Transverse colon (tissue), 4 donors: ENCODE measurements at regions not wholly inside any gene's neighbourhood (a gene's known extent, or its start where the extent isn't known, plus 50 kb on each side); places are given as distances from the start of the nearest gene placed in this dataset.

ENCODE experiments used
- DNase-seq: peaks from one replicate; pipeline ENCODE4 v3.0.0-alpha.2; 2019
- H3K27ac ChIP-seq, 4 donors: fragments of 200-600 bp; sonication (generic); 2 replicates each; pipeline ENCODE4 v1.5.1; 2016 to 2018; ENCODE audit warnings: inconsistent platforms in 4 of 4
- H3K27me3 ChIP-seq: fragments of 200-600 bp; sonication (generic); 2 replicates; pipeline ENCODE4 v1.5.1; 2017; ENCODE audit warnings: inconsistent platforms
- H3K36me3 ChIP-seq, 4 donors: fragments of 200-600 bp; sonication (generic); 2 replicates each; pipeline ENCODE4 v1.5.1; 2017 to 2019; ENCODE audit warnings: inconsistent platforms in 4 of 4
- H3K4me1 ChIP-seq, 4 donors: fragments of 200-600 bp; sonication (generic); 2 replicates each; pipeline ENCODE4 v1.5.1; 2017 to 2020; ENCODE audit warnings: inconsistent platforms in 4 of 4
- H3K4me3 ChIP-seq, 4 donors: fragments of 200-600 bp; sonication (generic); 1 replicate in 1 of 4; 2 replicates in 3 of 4; pipeline versions ENCODE4 v1.5.1 to v1.6.1; 2017 to 2019; ENCODE audit warnings: inconsistent platforms in 4 of 4
- H3K9me3 ChIP-seq, 2 donors: fragments of 200-600 bp; sonication (generic); 2 replicates each; pipeline ENCODE4 v1.5.1; 2017 to 2019; ENCODE audit warnings: inconsistent platforms in 2 of 2
- CTCF ChIP-seq, 5 experiments: fragments of 200-600 bp in 3 of 5; fragments of 450-650 bp in 2 of 5; sonication (generic) in 3 of 5; IDR thresholded peaks; 1 replicate in 2 of 5; 2 replicates in 3 of 5; pipeline ENCODE4 v1.5.1; 2016 to 2017; ENCODE audit warnings: antibody characterized with exemption in 5 of 5, inconsistent platforms in 3 of 5, mild to moderate bottlenecking in 2 of 5, moderate library complexity in 1 of 5
- EP300 ChIP-seq: sonication (generic); formaldehyde crosslinking; IDR thresholded peaks from one replicate; pipeline ENCODE4 v1.6.1; 2017; ENCODE audit warnings: antibody characterized with exemption, low read depth
- POLR2A ChIP-seq: fragments of 450-650 bp; IDR thresholded peaks from one replicate; pipeline ENCODE4 v1.6.1; 2016; ENCODE audit warnings: antibody characterized with exemption, mild to moderate bottlenecking, moderate library complexity
- POLR2AphosphoS5 ChIP-seq, 3 donors: sonication (generic); formaldehyde crosslinking; IDR thresholded peaks; one replicate each; pipeline ENCODE4 v1.6.1; 2016; ENCODE audit warnings: antibody characterized with exemption in 3 of 3
- WGBS, 2 donors: methylation state at CpG; one replicate each; pipeline ENCODE4 v1.1.5; 2018; ENCODE audit warnings: low coverage in 1 of 2; 5-methylcytosine and 5-hydroxymethylcytosine counted together
- in situ Hi-C, 4 donors: fragments of 200-750 bp; cut with MboI; loops; one replicate each; pipeline versions ENCODE4 v1.15.0 to v1.15.1; 2017; ENCODE audit warnings: low sequenced_read_pairs in 3 of 4, low pct_ligation_motif_present in 1 of 4, low pct_unique_long_range_greater_than_20kb in 1 of 4
- intact Hi-C: fragments of 100-400 bp; cut with DNase I; formaldehyde crosslinking; loops from one replicate; pipeline ENCODE4 v1.15.1; 2023; ENCODE audit warnings: low total_unique reads

GRCh38 chr13:64808704-64809103, 2421.4 kb downstream of the PCDH9 start:
- Histone ChIP-seq H3K27ac (no peak overlapping the region), H3K9me3 (peaks cover 0 to 3% of the 10 kb centered on the region in 2 donors), H3K27me3 (no peaks in the 10 kb centered on the region), H3K4me1 (no peaks in the 10 kb centered on the region), H3K36me3 (no peaks in the 10 kb centered on the region), H3K4me3 (no peak overlapping the region)
- WGBS, 2 donors, result 77% methylated on average over 4 of the region's 4 CpGs; no CpG with 5 or more reads in 1 of the 2 donors
- no peak for DNase-seq
- in situ Hi-C loops, result no loop called here
- intact Hi-C loops, result no loop called here
- no peak for TF ChIP-seq POLR2A
- TF ChIP-seq CTCF (IDR thresholded peaks at IDR 0.05), result no peak
- no peak for TF ChIP-seq POLR2AphosphoS5 (IDR thresholded peaks at IDR 0.05)
- TF ChIP-seq EP300, result no peak

- intact Hi-C loops, result no loop called here
- WGBS, 2 donors, result 53 to 62% methylated on average over 4 of the region's 4 CpGs
- Histone ChIP-seq H3K36me3 (no peaks in the 10 kb centered on the region), H3K27ac (no peak overlapping the region), H3K9me3 (no peaks in the 10 kb centered on the region), H3K4me3 (no peak overlapping the region), H3K27me3 (no peaks in the 10 kb centered on the region), H3K4me1 (no peaks in the 10 kb centered on the region)
- TF ChIP-seq POLR2A (no peak), POLR2AphosphoS5 (IDR thresholded peaks at IDR 0.05) (no peak), EP300 (no peak), CTCF (IDR thresholded peaks at IDR 0.05) (no peak)
- DNase-seq, result no peak
- in situ Hi-C loops, result no loop called here
Measured at GRCh38 chr13:64801768-64802167, 2428.4 kb downstream of the PCDH9 start.

DNA sequence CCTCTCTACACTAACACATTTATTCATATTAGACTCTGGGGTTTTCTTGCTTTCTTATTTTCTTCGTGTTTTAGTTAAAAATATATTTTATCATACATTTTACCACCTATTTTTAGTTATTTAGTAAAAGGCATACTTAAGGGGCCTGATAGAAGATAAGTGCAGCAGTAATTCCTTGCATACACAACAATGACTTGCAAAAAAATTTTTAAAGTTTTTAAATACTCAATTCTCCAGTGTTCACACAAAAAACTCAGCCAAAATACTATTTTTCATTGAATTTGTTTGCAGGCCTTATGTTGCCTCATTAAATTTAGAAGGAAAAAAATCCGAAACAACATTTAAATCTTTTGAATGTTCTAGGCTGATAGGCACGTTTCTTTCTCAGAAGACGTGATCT, 2431.7 kb downstream of the PCDH9 start:
- 68 to 73% methylated on average over 4 of the region's 4 CpGs for WGBS, 2 donors
- Histone ChIP-seq H3K27ac (no peak overlapping the region), H3K27me3 (no peaks in the 10 kb centered on the region), H3K4me3 (no peak overlapping the region), H3K36me3 (no peaks in the 10 kb centered on the region), H3K4me1 (no peaks in the 10 kb centered on the region), H3K9me3 (no peaks in the 10 kb centered on the region)
- in situ Hi-C loops, result no loop called here
- intact Hi-C loops, result no loop called here
- TF ChIP-seq CTCF (IDR thresholded peaks at IDR 0.05) (no peak), POLR2AphosphoS5 (IDR thresholded peaks at IDR 0.05) (no peak), EP300 (no peak), POLR2A (no peak)
- no peak for DNase-seq

GRCh38 chr13:64793592-64793991, 2436.5 kb downstream of the PCDH9 start:
- no peaks in the 10 kb centered on the region for H3K4me1 ChIP-seq
- no peaks in the 10 kb centered on the region for H3K9me3 ChIP-seq
- intact Hi-C loops (loop anchor here (5.0 kb wide), 1 partner anchor 309 kb away; no protein-coding TSS in a partner anchor), in situ Hi-C loops (no loop called here)
- H3K27ac ChIP-seq, result no peak overlapping the region
- 51 to 74% methylated on average over 3 of the region's 3 CpGs for WGBS, 2 donors
- DNase-seq, result no peak
- no peak overlapping the region for H3K4me3 ChIP-seq
- H3K27me3 ChIP-seq, result no peaks in the 10 kb centered on the region
- TF ChIP-seq EP300, result no peak
- no peak for TF ChIP-seq CTCF (IDR thresholded peaks at IDR 0.05)
- no peak for TF ChIP-seq POLR2A
- no peak for TF ChIP-seq POLR2AphosphoS5 (IDR thresholded peaks at IDR 0.05)
- no peaks in the 10 kb centered on the region for H3K36me3 ChIP-seq
